GM12864 (cell line): ENCODE measurements at regions not wholly inside any gene's neighbourhood (a gene's known extent, or its start where the extent isn't known, plus 50 kb on each side); places are given as distances from the start of the nearest gene placed in this dataset.

ENCODE experiments used
- DNase-seq: peaks from one replicate; pipeline ENCODE4 v3.0.0-alpha.2; 2011; ENCODE audit warnings: low read depth
- H3K4me3 ChIP-seq: 2 replicates; pipeline ENCODE4 v1.5.1; 2011; ENCODE audit warnings: mild to moderate bottlenecking, low read depth, low read length, control low read depth
- TF ChIP-seq, protein P1 (sequence below): IDR thresholded peaks from 2 replicates; pipeline ENCODE4 v1.5.1; 2011; ENCODE audit warnings: low read depth, mild to moderate bottlenecking, moderate library complexity, low read length, control low read depth, inconsistent platforms; ENCODE audit errors: missing control alignments

DNA sequence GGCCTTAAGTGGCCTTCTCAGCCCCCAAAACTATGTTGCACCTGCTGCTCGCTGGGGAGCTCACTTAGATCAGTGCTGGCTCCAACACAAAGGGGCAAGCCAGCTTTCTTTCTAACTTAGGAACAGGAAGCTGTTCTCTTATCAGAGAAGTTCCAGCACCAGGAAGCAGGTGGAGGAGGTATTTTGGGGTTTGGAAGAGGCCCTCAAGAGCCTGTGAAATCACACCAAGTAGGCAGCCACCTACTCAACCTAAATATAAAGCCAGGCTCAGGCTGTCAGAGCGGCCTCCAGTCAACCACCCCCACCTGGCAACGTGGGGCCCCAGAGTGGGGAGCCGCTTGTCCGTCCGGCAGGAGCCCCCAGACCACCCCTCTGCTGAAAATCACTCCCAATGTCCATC, 152.8 kb downstream of the OLFM1 start:
- no peak overlapping the region for H3K4me3 ChIP-seq
- TF ChIP-seq, protein P1, sequence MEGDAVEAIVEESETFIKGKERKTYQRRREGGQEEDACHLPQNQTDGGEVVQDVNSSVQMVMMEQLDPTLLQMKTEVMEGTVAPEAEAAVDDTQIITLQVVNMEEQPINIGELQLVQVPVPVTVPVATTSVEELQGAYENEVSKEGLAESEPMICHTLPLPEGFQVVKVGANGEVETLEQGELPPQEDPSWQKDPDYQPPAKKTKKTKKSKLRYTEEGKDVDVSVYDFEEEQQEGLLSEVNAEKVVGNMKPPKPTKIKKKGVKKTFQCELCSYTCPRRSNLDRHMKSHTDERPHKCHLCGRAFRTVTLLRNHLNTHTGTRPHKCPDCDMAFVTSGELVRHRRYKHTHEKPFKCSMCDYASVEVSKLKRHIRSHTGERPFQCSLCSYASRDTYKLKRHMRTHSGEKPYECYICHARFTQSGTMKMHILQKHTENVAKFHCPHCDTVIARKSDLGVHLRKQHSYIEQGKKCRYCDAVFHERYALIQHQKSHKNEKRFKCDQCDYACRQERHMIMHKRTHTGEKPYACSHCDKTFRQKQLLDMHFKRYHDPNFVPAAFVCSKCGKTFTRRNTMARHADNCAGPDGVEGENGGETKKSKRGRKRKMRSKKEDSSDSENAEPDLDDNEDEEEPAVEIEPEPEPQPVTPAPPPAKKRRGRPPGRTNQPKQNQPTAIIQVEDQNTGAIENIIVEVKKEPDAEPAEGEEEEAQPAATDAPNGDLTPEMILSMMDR, result no peak
- no peak for DNase-seq

DNA sequence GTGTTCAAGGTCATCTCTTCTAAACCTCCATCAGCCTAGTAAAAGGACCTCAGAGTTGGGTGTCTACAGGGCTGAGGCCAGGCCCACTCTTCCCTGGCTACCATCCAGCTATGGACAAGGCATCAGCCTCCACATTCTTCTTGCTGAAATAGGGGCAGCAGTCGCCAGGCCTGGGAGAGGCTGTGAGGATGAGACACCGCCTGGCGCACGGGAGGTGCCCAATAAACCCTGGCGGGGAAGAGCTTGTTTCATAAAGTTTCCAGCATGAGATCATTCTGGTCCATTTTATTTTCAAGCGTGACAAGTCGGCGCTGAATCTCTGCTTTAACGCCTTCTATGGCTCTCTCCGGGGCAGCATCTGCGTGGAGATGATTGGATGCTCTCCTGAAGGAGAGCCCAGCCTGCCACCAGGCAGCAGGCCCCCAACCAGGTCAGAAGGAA, 153.4 kb downstream of the OLFM1 start:
- no peak overlapping the region for H3K4me3 ChIP-seq

DNA sequence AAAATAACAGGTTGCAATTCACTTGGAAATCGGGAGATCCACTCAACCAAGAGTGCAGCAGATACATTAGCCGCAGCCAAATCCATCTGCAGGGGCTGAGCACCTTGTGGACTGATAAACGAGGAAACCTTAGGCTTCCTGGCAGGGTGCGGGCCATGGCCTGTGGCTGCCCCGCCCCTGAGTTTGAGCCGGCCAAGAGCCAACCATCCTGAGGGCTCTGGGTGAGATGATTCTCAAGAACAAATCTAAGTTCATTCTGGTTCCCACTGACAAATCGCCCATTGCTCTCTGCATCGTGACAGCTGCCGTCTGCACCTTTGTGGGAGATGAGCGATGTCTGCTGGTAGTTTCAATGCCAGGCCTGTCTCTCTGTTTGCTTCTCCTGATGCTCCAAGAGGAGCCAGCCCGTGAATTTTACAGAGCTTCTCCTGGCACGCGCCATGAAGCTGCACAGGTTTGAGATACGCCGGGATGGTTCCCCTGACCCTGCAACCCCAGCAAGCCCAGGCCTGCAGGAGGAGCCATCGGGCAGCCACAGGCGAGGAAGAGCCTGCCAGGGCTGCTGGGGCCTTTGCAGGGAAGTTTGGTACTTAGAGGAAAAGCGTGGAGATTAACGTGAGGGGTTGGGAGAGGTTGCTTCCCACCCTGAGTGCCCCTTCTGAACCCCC, 154.0 kb downstream of the OLFM1 start:
- H3K4me3 ChIP-seq, result no peak overlapping the region
- TF ChIP-seq, protein P1, result no peak
- no peak for DNase-seq

More for the DNA sequence above, 153.4 kb downstream of the OLFM1 start:
- no peak for DNase-seq
- TF ChIP-seq, protein P1, result no peak

DNA sequence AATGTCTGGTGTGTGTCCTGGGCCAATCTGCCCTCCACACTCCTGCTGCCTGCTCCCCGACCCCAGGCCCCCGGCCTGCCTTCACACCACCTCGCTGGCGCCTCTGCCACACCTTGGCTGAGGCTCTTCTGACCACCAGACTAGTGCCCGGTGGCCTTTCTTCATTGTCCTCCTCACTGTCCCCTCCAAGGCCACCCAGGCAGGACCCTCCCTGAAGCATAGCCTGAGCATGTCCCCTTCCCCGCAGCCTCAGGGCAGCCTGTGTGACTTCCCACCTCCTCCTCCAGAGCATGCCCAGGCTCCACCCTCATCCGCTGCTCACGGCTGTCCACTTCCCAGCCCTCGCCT, 154.6 kb downstream of the OLFM1 start:
- no peak overlapping the region for H3K4me3 ChIP-seq
- TF ChIP-seq, protein P1, result no peak
- no peak for DNase-seq

DNA sequence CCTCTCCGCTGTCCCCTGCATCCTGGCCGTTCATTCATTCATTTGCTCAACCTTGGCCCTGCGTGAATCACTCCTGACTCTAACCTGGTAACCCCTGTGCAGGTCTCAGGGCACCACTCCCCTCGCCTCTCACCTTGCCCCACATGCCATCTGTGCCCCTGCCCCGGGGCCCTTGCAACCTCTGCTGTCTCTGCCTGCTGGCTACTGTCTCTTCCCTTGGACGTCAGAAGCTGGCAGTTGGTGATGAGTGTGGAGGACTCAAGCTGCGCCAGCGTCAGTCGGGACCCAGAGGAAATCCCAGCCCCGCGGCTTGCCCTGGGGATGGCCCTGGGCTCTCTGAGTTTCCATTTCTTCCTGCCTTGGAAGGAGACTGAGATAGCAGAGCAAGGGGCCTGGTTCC, 154.9 kb downstream of the OLFM1 start:
- no peak for DNase-seq
- no peak overlapping the region for H3K4me3 ChIP-seq
- TF ChIP-seq, protein P1, result no peak

DNA sequence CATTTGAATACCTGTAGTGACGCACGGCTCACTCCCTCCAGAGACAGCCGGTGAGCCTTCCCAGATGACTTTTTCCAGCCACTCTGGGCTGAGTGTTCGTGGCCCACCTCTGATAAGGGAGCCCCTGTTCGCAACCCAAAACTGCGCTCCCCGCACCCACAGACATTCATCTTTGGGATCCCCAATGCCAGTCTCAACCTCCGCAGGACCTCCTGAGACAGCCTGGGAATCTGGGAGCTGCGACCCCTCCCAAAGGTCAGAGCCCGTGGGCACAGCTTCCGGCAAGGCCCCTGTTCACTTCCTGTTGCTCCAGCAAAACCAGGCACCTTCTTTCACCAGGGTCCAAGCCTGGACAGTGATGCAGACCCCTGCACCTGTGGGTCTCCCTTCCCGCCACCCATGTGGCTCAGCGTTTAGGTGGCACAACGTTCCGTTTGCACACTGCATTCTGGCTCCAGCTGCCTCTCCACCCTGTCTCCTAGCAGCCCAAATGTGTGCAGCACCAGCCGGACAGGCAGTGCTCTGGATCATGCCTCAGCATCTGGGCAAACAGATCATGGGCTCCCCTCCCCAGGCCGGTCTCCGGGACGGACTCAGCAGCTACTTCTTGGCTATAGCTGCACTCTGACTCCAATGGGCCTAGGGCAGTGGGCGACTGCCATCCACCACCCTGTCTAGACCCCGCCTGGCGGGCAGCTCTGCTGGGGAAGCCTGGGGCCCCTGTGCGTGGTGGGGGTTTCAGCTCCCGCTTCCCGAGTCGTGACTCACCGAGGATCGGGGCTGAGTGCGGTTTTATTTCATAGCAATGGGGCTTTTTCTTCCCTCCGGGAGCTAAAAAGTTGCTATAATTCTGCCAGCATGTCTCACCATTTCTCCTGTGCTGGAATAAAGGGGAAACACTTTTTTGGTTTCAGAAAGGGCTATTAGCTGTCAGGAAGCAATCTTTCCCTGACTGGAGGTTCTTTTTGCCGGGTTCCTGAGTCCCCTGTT, 156.0 kb downstream of the OLFM1 start:
- no peak for DNase-seq
- H3K4me3 ChIP-seq, result no peak overlapping the region
- TF ChIP-seq, protein P1, result no peak
